Stimulated activated naive B cell treated with anti-CD40 and anti-IgM and Interleukin-4, amounts not matched to agents 10 μg/mL and 1 μg/mL and 100 μg/mL, for 72 hours (primary cell): ENCODE measurements at regions not wholly inside any gene's neighbourhood (a gene's known extent, or its start where the extent isn't known, plus 50 kb on each side); places are given as distances from the start of the nearest gene placed in this dataset.
"Not testable (repeated sequence)": the region's sequence is repeated elsewhere in the genome, so short reads cannot be mapped to it uniquely, and the experiment has no call there.

ENCODE experiments used
- ATAC-seq, 2 donors: fragments of 150-1000 bp; cut with Tn5 transposase; replicated peaks; 2 replicates each; pipeline ENCODE4 v1.10.0; 2021; ENCODE audit warnings: moderate library complexity in 1 of 2
- DNase-seq: peaks from one replicate; pipeline ENCODE4 v3.0.0; 2021
- H3K27ac Mint-ChIP-seq: one replicate; pipeline ENCODE4 v1.8.0; 2022; ENCODE audit warnings: mild to moderate bottlenecking, mixed read lengths
- H3K27me3 Mint-ChIP-seq, 2 donors: one replicate each; pipeline ENCODE4 v1.8.0; 2022; ENCODE audit warnings: mixed read lengths in 2 of 2
- H3K36me3 Mint-ChIP-seq, 2 donors: one replicate each; pipeline ENCODE4 v1.8.0; 2022; ENCODE audit warnings: mixed read lengths in 2 of 2, mild to moderate bottlenecking in 1 of 2
- H3K4me1 Mint-ChIP-seq, 2 donors: one replicate each; pipeline ENCODE4 v1.8.0; 2022; ENCODE audit warnings: mixed read lengths in 2 of 2, mild to moderate bottlenecking in 1 of 2
- H3K4me3 Mint-ChIP-seq, 2 donors: one replicate each; pipeline ENCODE4 v1.8.0; 2022; ENCODE audit warnings: mild to moderate bottlenecking in 2 of 2, mixed read lengths in 2 of 2, moderate library complexity in 1 of 2
- H3K9me3 Mint-ChIP-seq, 2 donors: one replicate each; pipeline ENCODE4 v1.8.0; 2022; ENCODE audit warnings: mixed read lengths in 2 of 2, mild to moderate bottlenecking in 1 of 2

DNA sequence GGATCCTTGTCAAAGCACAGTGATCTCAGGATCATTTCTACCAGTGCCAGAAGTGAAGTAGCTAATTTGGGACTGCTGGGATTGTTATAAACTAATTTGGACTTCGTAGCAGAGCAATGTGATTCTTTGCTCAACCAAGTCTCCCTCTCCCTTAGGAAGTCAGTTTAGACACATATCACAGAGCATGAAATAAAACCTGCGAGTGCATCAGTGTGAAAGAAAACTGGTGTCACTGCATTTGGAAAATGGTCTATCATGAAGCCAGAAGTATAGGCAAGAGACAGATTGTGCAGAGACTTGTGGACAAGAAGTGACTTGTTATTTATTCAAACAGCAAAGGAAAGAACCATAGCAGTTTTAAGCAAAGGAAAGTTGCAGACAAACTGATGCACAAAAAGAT lies 560.5 kb upstream of the NRG3 start:
- Mint-ChIP-seq H3K9me3 (peaks cover 0 to 2% of the 10 kb centered on the region in 2 donors), H3K36me3 (no peaks in the 10 kb centered on the region), H3K27me3 (no peaks in the 10 kb centered on the region), H3K4me3 (no peak overlapping the region), H3K4me1 (no peaks in the 10 kb centered on the region), H3K27ac (no peak overlapping the region)
- DNase-seq (no peak), ATAC-seq (no peak)

DNA sequence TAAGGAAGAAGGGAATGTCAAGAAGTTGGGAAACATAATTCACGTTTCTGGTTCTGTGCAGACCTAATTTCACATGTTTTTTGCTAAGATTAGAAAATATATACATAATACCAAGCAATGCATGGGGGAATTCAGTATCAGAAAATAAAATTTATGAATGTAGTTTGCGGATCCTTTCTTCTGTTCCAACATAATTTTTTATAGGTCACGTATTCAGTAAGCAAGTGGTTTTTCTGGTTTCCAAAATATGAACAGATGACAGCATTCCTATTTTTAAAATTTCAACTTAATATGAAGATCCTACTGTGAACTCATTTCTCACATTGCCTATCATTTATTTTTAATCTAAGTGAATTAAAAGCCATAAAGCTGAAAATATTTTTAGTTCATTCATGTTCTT lies 560.0 kb upstream of the NRG3 start:
- no peak for DNase-seq
- Mint-ChIP-seq H3K9me3 (peaks cover 0 to 2% of the 10 kb centered on the region in 2 donors), H3K4me1 (no peaks in the 10 kb centered on the region), H3K4me3 (no peak overlapping the region), H3K27me3 (no peaks in the 10 kb centered on the region), H3K27ac (no peak overlapping the region), H3K36me3 (no peaks in the 10 kb centered on the region)
- ATAC-seq = no peak

GRCh38 chr10:81348003-81348402 lies 527.0 kb upstream of the NRG3 start:
- H3K27me3 Mint-ChIP-seq = no peaks in the 10 kb centered on the region
- no peak for DNase-seq
- ATAC-seq = no peak
- H3K4me1 Mint-ChIP-seq = no peaks in the 10 kb centered on the region
- H3K9me3 Mint-ChIP-seq = no peaks in the 10 kb centered on the region
- H3K27ac Mint-ChIP-seq = no peak overlapping the region
- no peaks in the 10 kb centered on the region for H3K36me3 Mint-ChIP-seq
- H3K4me3 Mint-ChIP-seq = no peak overlapping the region

- no peaks in the 10 kb centered on the region for H3K36me3 Mint-ChIP-seq
- H3K27me3 Mint-ChIP-seq = no peaks in the 10 kb centered on the region
- ATAC-seq (no peak), DNase-seq (no peak)
- no peaks in the 10 kb centered on the region for H3K4me1 Mint-ChIP-seq
- H3K4me3 Mint-ChIP-seq = no peak overlapping the region
- H3K27ac Mint-ChIP-seq = no peak overlapping the region
- peaks cover 4 to 6% of the 10 kb centered on the region in 2 donors for H3K9me3 Mint-ChIP-seq
Observed at GRCh38 chr10:81367132-81367531, 507.9 kb upstream of the NRG3 start.

GRCh38 chr10:81386817-81387216 lies 488.2 kb upstream of the NRG3 start:
- peaks cover 0 to 7% of the 10 kb centered on the region in 2 donors for H3K9me3 Mint-ChIP-seq

GRCh38 chr10:81403451-81403850 lies 471.5 kb upstream of the NRG3 start:
- Mint-ChIP-seq H3K4me3 (no peak overlapping the region), H3K4me1 (no peaks in the 10 kb centered on the region), H3K27ac (no peak overlapping the region), H3K9me3 (no peaks in the 10 kb centered on the region), H3K27me3 (no peaks in the 10 kb centered on the region), H3K36me3 (no peaks in the 10 kb centered on the region)
- ATAC-seq = no peak
- DNase-seq = no peak

More at GRCh38 chr10:81386817-81387216, 488.2 kb upstream of the NRG3 start:
- Mint-ChIP-seq H3K27me3 (no peaks in the 10 kb centered on the region), H3K36me3 (no peaks in the 10 kb centered on the region), H3K4me1 (no peaks in the 10 kb centered on the region), H3K4me3 (no peak overlapping the region), H3K27ac (no peak overlapping the region)
- no peak for ATAC-seq
- no peak for DNase-seq

- Mint-ChIP-seq H3K27ac (no peak overlapping the region), H3K4me1 (no peaks in the 10 kb centered on the region), H3K9me3 (no peaks in the 10 kb centered on the region), H3K4me3 (no peak overlapping the region), H3K27me3 (no peaks in the 10 kb centered on the region), H3K36me3 (no peaks in the 10 kb centered on the region)
- ATAC-seq (no peak), DNase-seq (no peak)
Observed at GRCh38 chr10:81405399-81405798, 469.6 kb upstream of the NRG3 start.

DNA sequence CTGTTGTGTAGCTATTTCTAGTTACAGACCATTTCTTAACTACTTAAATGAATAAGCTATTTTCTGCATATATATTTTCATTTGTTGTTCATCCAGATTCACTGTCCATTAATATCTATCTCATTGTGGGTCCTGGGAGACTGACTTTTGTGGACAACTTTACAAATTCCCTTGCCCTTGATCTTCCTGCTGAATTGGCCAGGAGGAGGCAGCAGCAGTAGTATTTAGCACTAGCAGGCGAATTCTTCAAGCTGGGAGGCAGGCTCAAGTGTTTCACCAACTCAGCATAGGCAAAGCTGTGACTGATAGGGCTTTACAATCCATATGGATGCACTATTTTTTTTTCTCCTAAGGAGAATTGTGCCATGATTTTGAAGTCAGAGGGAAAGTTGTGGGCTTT lies 461.0 kb upstream of the NRG3 start:
- ATAC-seq = no peak
- H3K4me3 Mint-ChIP-seq = no peak overlapping the region
- no peak for DNase-seq

DNA sequence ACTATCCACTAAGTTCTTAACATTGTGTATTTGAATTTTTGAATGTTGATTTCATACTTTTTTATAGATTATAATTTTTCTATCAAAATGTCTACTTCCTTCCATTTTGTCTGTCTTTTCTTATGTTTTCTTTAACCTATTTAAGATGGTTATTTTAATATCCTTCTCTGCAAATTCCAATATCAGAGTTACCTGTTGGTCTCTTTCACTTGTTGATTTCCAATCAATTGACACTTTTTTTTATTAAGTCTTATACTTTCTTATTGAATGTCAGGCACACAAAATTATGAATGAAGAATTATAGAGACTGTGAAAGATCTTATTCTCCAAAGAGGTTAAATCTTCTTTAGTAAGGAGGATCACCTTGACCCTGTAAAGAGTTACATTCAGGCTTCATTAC lies 448.3 kb upstream of the NRG3 start:
- no peaks in the 10 kb centered on the region for H3K36me3 Mint-ChIP-seq
- H3K27ac Mint-ChIP-seq = no peak overlapping the region
- ATAC-seq (no peak), DNase-seq (no peak)
- H3K4me1 Mint-ChIP-seq = no peaks in the 10 kb centered on the region
- H3K9me3 Mint-ChIP-seq = peaks cover 0 to 5% of the 10 kb centered on the region in 2 donors
- H3K27me3 Mint-ChIP-seq = no peaks in the 10 kb centered on the region
- H3K4me3 Mint-ChIP-seq = no peak overlapping the region

More for the DNA sequence above, 461.0 kb upstream of the NRG3 start:
- no peaks in the 10 kb centered on the region for H3K4me1 Mint-ChIP-seq
- peaks cover 0 to 2% of the 10 kb centered on the region in 2 donors for H3K9me3 Mint-ChIP-seq
- no peaks in the 10 kb centered on the region for H3K27me3 Mint-ChIP-seq
- H3K36me3 Mint-ChIP-seq = no peaks in the 10 kb centered on the region
- no peak overlapping the region for H3K27ac Mint-ChIP-seq

GRCh38 chr10:81428456-81429134 lies 446.4 kb upstream of the NRG3 start:
- DNase-seq = no peak
- Mint-ChIP-seq H3K9me3 (peaks cover 0 to 5% of the 10 kb centered on the region in 2 donors), H3K4me3 (no peak overlapping the region), H3K27ac (no peak overlapping the region), H3K4me1 (no peaks in the 10 kb centered on the region), H3K36me3 (no peaks in the 10 kb centered on the region), H3K27me3 (no peaks in the 10 kb centered on the region)
- no peak for ATAC-seq

DNA sequence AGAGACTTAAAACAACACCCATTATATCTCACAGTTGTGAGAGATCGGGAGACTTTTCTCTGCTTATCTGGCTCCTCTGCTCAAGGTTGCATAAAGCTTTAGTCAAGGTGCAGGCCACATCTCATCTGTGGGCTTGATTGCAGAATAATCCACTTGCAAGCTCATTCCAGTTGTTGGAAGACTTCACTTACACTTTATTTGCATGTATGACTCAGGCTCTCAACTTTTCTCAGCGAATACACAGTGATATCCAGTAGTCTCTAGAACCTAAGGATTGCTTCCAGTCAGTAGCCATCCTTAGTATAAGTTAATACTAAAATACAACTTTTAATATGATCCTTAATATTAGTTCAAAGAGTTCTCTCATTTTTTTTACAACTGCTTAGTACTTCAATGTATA lies 435.5 kb upstream of the NRG3 start:
- Mint-ChIP-seq H3K4me3 (no peak overlapping the region), H3K27me3 (no peaks in the 10 kb centered on the region), H3K9me3 (peaks cover 0 to 10% of the 10 kb centered on the region in 2 donors), H3K4me1 (no peaks in the 10 kb centered on the region), H3K36me3 (peaks cover 0 to 2% of the 10 kb centered on the region in 2 donors), H3K27ac (no peak overlapping the region)
- ATAC-seq = no peak
- no peak for DNase-seq

DNA sequence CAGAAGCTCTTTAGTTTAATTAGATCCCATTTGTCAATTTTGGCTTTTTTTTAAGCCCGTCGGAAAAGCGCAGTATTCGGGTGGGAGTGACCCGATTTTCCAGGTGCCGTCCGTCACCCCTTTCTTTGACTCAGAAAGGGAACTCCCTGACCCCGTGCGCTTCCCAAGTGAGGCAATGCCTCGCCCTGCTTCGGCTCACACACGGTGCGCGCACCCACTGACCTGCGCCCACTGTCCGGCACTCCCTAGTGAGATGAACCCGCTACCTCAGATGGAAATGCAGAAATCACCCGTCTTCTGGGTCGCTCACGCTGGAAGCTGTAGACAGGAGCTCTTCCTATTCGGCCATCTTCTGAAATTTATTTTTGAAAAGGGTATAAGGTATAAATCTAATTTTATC lies 433.4 kb upstream of the NRG3 start:
- not testable (repeated sequence) for H3K36me3 Mint-ChIP-seq, H3K4me1 Mint-ChIP-seq, H3K4me3 Mint-ChIP-seq, H3K27me3 Mint-ChIP-seq, H3K27ac Mint-ChIP-seq, DNase-seq, H3K9me3 Mint-ChIP-seq, ATAC-seq

GRCh38 chr10:81444242-81444929 lies 430.6 kb upstream of the NRG3 start:
- ATAC-seq (no peak), DNase-seq (no peak)
- H3K4me1 Mint-ChIP-seq = no peaks in the 10 kb centered on the region
- no peak overlapping the region for H3K27ac Mint-ChIP-seq
- H3K9me3 Mint-ChIP-seq = peaks cover 0 to 6% of the 10 kb centered on the region in 2 donors
- no peaks in the 10 kb centered on the region for H3K27me3 Mint-ChIP-seq
- H3K4me3 Mint-ChIP-seq = no peak overlapping the region
- H3K36me3 Mint-ChIP-seq = no peaks in the 10 kb centered on the region

DNA sequence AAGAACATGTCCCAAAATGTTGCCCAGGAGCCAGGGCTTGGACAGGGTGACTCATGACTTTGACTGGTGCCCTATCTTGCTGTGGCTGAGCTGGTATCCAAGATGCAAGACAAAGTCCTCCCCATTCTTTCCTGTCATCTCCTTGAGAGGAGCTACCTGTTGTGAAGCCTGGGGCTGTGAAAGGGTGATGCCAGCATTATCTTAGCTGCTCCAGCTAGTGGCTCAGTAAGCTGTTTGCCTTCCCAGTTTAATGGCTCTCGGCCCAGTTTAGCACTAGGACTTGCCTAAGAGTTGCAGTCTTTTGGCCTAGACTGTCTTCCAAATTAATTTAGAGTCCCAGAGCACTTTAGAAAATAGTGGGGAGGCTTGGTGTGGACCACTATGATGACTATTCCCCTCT lies 424.3 kb upstream of the NRG3 start:
- DNase-seq (no peak), ATAC-seq (no peak)
- Mint-ChIP-seq H3K4me3 (no peak overlapping the region), H3K36me3 (no peaks in the 10 kb centered on the region), H3K27ac (no peak overlapping the region), H3K4me1 (no peaks in the 10 kb centered on the region), H3K27me3 (no peaks in the 10 kb centered on the region), H3K9me3 (no peaks in the 10 kb centered on the region)

DNA sequence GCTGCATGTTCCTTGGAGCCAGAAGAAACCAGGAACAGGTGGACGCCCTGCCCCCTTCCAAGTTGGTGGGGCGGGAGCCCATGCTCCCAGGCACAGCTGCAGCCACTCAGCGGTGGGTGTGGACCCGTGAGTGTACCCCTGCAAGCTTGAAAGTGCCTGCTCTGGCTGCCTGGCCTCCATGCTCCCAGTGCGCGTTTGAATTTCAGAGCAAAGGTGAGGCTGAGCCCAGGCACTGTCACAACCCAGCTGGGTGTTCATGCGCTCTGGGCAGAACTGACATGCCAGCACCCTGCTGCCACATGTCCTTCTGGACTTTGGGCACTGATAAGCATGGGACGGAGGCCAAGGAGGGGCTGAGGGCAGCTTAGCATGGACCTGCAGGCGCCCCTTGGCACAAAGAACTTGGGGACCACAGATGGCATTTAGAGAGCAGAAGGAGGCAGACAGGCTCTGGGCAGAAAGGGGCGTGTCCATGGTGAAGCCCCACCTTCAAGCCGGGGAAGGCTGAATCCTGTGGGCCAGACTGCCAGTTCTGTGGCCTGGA lies 402.0 kb upstream of the NRG3 start:
- no peaks in the 10 kb centered on the region for H3K36me3 Mint-ChIP-seq
- no peak for DNase-seq
- peaks cover 3 to 9% of the 10 kb centered on the region in 2 donors for H3K9me3 Mint-ChIP-seq

More for the DNA sequence above, 402.0 kb upstream of the NRG3 start:
- no peaks in the 10 kb centered on the region for H3K4me1 Mint-ChIP-seq
- H3K27me3 Mint-ChIP-seq = no peaks in the 10 kb centered on the region
- H3K4me3 Mint-ChIP-seq = no peak overlapping the region
- H3K27ac Mint-ChIP-seq = no peak overlapping the region
- ATAC-seq = no peak
